ENCODE measurements at regions not wholly inside any gene's neighbourhood (a gene's known extent, or its start where the extent isn't known, plus 50 kb on each side); places are given as distances from the start of the nearest gene placed in this dataset.

DNA sequence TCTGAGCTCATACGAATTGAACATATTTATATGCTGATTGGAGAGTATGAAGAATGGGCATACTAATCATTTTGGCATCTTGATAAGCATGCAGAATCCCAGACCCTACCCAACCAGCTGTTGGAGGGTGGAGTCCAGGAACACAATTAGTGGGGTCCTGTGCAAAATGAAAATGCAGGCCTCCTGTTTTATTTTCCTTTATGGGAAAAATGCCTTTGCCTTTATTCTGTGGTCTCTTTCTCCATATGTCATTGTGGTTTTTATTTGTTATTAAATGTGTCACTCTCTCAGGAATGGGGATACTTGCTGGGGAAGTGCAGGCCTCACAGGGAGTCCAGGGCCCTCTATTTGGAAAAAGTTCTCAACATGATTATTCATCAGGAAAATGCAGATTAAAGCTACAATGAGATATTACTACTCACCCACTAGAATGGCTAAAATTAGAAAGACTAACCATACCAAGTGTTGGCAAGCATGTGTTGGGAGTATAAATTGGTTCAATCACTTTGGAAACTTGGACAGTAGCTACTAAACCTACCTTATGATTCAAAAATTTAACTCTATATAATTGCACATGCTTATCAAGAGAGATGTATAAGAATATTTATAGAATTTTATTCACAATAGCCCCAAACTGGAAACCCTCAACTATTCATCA, 185.1 kb upstream of the FOXN2 start:
- H3K27me3 Mint-ChIP-seq (ENCODE audit: low read depth) = no peaks in the 10 kb centered on the region
- no peak overlapping the region for H3K27ac Mint-ChIP-seq
- H3K4me3 Mint-ChIP-seq = no peak overlapping the region
- H3K4me1 Mint-ChIP-seq = peaks cover 14% of the 10 kb centered on the region
- TF ChIP-seq, protein P1, sequence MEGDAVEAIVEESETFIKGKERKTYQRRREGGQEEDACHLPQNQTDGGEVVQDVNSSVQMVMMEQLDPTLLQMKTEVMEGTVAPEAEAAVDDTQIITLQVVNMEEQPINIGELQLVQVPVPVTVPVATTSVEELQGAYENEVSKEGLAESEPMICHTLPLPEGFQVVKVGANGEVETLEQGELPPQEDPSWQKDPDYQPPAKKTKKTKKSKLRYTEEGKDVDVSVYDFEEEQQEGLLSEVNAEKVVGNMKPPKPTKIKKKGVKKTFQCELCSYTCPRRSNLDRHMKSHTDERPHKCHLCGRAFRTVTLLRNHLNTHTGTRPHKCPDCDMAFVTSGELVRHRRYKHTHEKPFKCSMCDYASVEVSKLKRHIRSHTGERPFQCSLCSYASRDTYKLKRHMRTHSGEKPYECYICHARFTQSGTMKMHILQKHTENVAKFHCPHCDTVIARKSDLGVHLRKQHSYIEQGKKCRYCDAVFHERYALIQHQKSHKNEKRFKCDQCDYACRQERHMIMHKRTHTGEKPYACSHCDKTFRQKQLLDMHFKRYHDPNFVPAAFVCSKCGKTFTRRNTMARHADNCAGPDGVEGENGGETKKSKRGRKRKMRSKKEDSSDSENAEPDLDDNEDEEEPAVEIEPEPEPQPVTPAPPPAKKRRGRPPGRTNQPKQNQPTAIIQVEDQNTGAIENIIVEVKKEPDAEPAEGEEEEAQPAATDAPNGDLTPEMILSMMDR (IDR thresholded peaks at IDR 0.05; ENCODE audit: unreplicated experiment in 3 of 3) = no peak
- no peaks in the 10 kb centered on the region for H3K36me3 Mint-ChIP-seq (ENCODE audit: low read depth)
- peaks cover 4% of the 10 kb centered on the region for H3K9me3 Mint-ChIP-seq

DNA sequence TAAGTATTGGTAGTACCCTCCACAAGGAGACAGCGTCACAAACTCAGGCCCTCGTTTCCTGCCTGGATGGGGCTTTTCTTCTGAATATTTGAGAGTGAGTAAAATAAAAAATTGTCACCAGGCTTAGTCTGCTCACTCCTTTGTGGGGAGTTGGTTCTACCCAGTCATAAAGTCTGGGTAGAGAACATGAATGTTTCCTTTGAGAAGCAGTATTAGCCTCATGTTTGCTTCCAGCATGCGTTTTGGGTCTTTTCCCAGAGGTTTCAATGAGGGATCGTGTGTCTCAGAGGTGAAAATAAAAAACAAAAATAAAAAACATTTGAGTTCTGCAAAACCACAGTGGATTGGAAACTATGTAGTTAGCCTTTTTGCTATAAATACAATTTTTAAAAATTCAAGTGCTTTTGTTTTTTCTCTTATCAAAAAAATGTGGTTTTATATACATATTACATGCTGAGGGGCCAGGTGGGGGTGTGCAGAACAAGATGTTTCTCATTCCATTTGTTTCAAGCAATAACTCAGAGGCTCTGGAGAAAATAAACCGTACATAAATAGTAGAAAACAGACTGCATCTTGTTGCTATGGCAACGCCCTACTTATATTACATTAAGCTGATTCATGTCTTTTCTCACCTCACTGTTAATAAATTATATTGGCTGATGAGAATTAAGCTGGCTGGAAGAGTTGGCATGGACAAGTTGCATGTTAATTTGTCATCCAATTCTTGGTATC, 182.8 kb upstream of the FOXN2 start:
- Mint-ChIP-seq H3K27me3 (ENCODE audit: low read depth) (no peaks in the 10 kb centered on the region), H3K27ac (peak overlapping the region; percentile 73 to 92 (median 75)), H3K9me3 (peaks cover 4% of the 10 kb centered on the region), H3K4me3 (no peak overlapping the region), H3K36me3 (ENCODE audit: low read depth) (no peaks in the 10 kb centered on the region), H3K4me1 (peaks cover 14% of the 10 kb centered on the region)
- TF ChIP-seq, protein P1 (IDR thresholded peaks at IDR 0.05; ENCODE audit: unreplicated experiment in 3 of 3) = no peak

DNA sequence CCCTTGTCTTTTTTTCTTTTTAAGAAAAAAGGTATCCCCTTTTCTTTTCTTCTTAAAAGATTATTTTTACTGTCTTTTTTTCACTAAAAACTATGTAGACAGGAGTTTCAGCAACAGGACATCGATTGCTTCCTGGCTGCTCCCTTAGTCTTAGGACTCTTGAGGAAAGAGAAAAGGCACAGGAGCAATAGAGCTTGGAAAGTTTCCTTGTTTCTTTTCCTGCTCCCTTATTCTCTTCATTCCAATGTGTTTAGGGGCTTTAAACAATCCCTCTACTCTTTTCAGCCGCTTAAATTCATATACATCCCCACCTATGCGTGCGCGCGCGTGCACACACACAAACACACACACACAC, 182.2 kb upstream of the FOXN2 start:
- Mint-ChIP-seq H3K4me1 (peaks cover 14% of the 10 kb centered on the region), H3K4me3 (no peak overlapping the region), H3K27me3 (ENCODE audit: low read depth) (no peaks in the 10 kb centered on the region), H3K27ac (peak overlapping the region; percentile 73 to 92 (median 75)), H3K36me3 (ENCODE audit: low read depth) (no peaks in the 10 kb centered on the region), H3K9me3 (peaks cover 4% of the 10 kb centered on the region)
- TF ChIP-seq, protein P1 (IDR thresholded peaks at IDR 0.05; ENCODE audit: unreplicated experiment in 3 of 3) = no peak

DNA sequence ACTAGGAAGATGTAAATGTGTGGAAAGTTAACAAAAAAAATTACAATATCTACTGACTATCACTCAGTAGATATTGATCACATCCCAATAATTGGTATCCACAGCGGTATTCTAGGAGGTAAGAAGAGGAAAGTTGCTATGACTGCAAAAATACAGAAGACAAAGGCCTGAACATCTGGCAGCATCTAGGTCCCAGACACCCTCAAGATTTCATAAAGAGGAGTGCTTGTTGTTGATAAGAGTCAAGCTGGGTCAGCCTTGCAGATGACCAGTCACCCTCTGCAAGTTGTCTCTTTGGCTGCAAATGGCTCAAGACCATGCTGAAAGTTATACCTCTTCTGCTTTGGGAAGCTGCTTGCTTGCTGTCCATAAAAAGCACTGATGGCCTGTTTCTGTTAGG, 179.8 kb upstream of the FOXN2 start:
- H3K27ac Mint-ChIP-seq = no peak overlapping the region
- TF ChIP-seq, protein P1 (IDR thresholded peaks at IDR 0.05; ENCODE audit: unreplicated experiment in 3 of 3) = no peak
- no peaks in the 10 kb centered on the region for H3K36me3 Mint-ChIP-seq (ENCODE audit: low read depth)
- no peak overlapping the region for H3K4me3 Mint-ChIP-seq
- no peaks in the 10 kb centered on the region for H3K27me3 Mint-ChIP-seq (ENCODE audit: low read depth)
- peaks cover 14% of the 10 kb centered on the region for H3K4me1 Mint-ChIP-seq
- H3K9me3 Mint-ChIP-seq = peaks cover 9% of the 10 kb centered on the region

DNA sequence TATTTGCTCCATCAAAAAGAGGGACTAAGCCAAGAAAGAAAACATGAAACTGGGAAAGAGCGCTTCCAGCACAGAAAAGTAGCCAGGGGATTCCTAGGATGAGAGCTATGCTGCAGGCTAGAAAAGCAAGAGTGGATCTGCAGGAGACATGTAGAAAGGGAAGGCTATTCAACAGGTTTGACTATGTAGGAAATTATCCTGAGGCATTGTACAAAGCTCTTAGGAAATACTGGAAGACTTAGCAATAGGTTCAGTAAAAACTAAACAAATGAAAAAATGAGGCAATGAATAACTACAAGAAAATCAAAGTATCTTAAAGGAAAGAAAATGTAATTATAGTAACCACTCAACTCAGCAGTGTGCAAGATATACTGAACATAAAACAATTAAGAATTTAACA, 178.7 kb upstream of the FOXN2 start:
- Mint-ChIP-seq H3K27me3 (ENCODE audit: low read depth) (no peaks in the 10 kb centered on the region), H3K36me3 (ENCODE audit: low read depth) (no peaks in the 10 kb centered on the region), H3K27ac (no peak overlapping the region), H3K4me3 (no peak overlapping the region), H3K9me3 (peaks cover 12% of the 10 kb centered on the region), H3K4me1 (peaks cover 14% of the 10 kb centered on the region)
- TF ChIP-seq, protein P1 (IDR thresholded peaks at IDR 0.05; ENCODE audit: unreplicated experiment in 3 of 3) = no peak

DNA sequence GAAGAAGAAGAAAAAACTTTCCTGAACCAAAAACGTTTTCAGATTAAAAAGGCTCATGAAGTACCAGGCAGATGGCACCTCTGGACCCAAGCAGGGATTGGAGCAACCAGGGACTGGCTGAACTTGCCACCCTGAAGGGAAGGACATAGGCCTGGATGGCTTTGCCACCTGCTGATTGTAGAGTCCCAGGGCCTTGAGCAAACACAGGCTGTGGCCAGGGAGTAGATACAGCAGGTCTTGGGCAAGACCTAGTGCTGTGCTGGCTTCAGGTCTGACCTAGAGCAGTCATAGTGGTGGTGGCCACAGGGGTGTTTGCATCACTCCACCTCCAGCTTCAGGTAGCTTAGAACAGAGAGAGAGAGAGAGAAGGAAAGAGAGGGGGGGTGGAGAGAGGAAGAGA, 176.7 kb upstream of the FOXN2 start:
- Mint-ChIP-seq H3K36me3 (ENCODE audit: low read depth) (no peaks in the 10 kb centered on the region), H3K4me3 (no peak overlapping the region), H3K27me3 (ENCODE audit: low read depth) (no peaks in the 10 kb centered on the region), H3K27ac (no peak overlapping the region), H3K4me1 (no peaks in the 10 kb centered on the region), H3K9me3 (peaks cover 22% of the 10 kb centered on the region)
- TF ChIP-seq, protein P1 (IDR thresholded peaks at IDR 0.05; ENCODE audit: unreplicated experiment in 3 of 3) = no peak
